GM19043 (cell line): ENCODE measurements at regions not wholly inside any gene's neighbourhood (a gene's known extent, or its start where the extent isn't known, plus 50 kb on each side); places are given as distances from the start of the nearest gene placed in this dataset.
"Not testable (repeated sequence)": the region's sequence is repeated elsewhere in the genome, so short reads cannot be mapped to it uniquely, and the experiment has no call there.

Experiments used
- ATAC-seq: cut with Tn5 transposase; IDR thresholded peaks from one replicate; pipeline ENCODE4 v1.9.1; 2021; ENCODE audit warnings: low read depth; ENCODE audit not compliant: unreplicated experiment

GRCh38 chr7:121623130-121623872 is 227.2 kb upstream of the FAM3C start:
- no peak for ATAC-seq

GRCh38 chr7:121621937-121622336 is 225.8 kb upstream of the FAM3C start:
- no peak for ATAC-seq

GRCh38 chr7:121620953-121621606 is 225.0 kb upstream of the FAM3C start:
- ATAC-seq, result no peak

GRCh38 chr7:121620206-121620605 is 224.1 kb upstream of the FAM3C start:
- no peak for ATAC-seq

GRCh38 chr7:121618182-121618581 is 222.1 kb upstream of the FAM3C start:
- no peak for ATAC-seq

- ATAC-seq, result no peak
Measured at GRCh38 chr7:121610243-121610642, 214.1 kb upstream of the FAM3C start.

- no peak for ATAC-seq
Measured at GRCh38 chr7:121609208-121609607, 213.1 kb upstream of the FAM3C start.

- no peak for ATAC-seq
Measured at GRCh38 chr7:121608785-121609184, 212.7 kb upstream of the FAM3C start.

- ATAC-seq, result not testable (repeated sequence)
Measured at GRCh38 chr7:121608183-121608582, 212.1 kb upstream of the FAM3C start.

GRCh38 chr7:121605317-121605680 is 209.2 kb upstream of the FAM3C start:
- ATAC-seq, result no peak

GRCh38 chr7:121604627-121605316 is 208.7 kb upstream of the FAM3C start:
- ATAC-seq, result no peak

GRCh38 chr7:121603886-121604285 is 207.8 kb upstream of the FAM3C start:
- ATAC-seq, result no peak

- no peak for ATAC-seq
Measured at GRCh38 chr7:121599887-121600286, 203.8 kb upstream of the FAM3C start.

GRCh38 chr7:121595758-121596696 is 199.9 kb upstream of the FAM3C start:
- ATAC-seq, result no peak

- no peak for ATAC-seq
Measured at GRCh38 chr7:121591926-121592325, 195.8 kb upstream of the FAM3C start.

GRCh38 chr7:121587435-121587834 is 191.3 kb upstream of the FAM3C start:
- ATAC-seq, result no peak

GRCh38 chr7:121582258-121582657 is 186.2 kb upstream of the FAM3C start:
- no peak for ATAC-seq

GRCh38 chr7:121579639-121580038 is 183.5 kb upstream of the FAM3C start:
- no peak for ATAC-seq

- ATAC-seq, result no peak
Measured at GRCh38 chr7:121578669-121579068, 182.6 kb upstream of the FAM3C start.

- no peak for ATAC-seq
Measured at GRCh38 chr7:121576148-121576917, 180.2 kb upstream of the FAM3C start.
